ENCODE measurements at regions not wholly inside any gene's neighbourhood (a gene's known extent, or its start where the extent isn't known, plus 50 kb on each side); places are given as distances from the start of the nearest gene placed in this dataset.

DNA sequence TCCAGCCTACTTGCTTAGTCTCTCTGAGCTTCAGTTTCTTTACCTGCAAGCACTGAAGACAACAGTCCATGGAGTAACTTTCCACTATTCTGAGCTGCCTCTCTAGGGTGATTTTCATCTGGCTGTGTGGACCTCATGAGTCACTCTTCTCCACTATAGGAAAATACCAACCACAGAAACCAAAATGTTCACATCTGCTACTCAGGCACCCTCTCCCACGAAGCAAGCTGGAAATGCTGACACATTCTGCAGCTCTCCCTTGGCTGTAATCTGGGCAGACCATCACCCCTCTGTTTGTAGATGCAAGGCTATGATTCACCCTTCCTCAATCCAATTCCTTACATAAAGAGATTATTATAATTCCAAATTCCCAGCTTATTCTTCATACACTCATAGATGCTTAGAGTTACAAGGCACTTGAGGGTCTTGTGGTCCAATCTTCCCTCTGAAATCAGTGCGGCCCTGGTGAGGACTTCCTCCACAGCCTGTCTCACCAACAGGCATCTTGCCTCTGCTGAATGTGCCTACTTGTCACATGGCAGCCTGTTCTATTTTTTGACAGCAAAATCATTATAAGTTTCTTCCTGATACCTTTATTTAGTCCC, 97.0 kb upstream of the LNX1 start:
- TF ChIP-seq, protein P1, sequence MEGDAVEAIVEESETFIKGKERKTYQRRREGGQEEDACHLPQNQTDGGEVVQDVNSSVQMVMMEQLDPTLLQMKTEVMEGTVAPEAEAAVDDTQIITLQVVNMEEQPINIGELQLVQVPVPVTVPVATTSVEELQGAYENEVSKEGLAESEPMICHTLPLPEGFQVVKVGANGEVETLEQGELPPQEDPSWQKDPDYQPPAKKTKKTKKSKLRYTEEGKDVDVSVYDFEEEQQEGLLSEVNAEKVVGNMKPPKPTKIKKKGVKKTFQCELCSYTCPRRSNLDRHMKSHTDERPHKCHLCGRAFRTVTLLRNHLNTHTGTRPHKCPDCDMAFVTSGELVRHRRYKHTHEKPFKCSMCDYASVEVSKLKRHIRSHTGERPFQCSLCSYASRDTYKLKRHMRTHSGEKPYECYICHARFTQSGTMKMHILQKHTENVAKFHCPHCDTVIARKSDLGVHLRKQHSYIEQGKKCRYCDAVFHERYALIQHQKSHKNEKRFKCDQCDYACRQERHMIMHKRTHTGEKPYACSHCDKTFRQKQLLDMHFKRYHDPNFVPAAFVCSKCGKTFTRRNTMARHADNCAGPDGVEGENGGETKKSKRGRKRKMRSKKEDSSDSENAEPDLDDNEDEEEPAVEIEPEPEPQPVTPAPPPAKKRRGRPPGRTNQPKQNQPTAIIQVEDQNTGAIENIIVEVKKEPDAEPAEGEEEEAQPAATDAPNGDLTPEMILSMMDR (IDR thresholded peaks at IDR 0.05; ENCODE audit: partially characterized antibody, unreplicated experiment) = no peak
- no peak for DNase-seq
- no peaks in the 10 kb centered on the region for H3K4me1 Mint-ChIP-seq (ENCODE audit: low read depth, unreplicated experiment)

DNA sequence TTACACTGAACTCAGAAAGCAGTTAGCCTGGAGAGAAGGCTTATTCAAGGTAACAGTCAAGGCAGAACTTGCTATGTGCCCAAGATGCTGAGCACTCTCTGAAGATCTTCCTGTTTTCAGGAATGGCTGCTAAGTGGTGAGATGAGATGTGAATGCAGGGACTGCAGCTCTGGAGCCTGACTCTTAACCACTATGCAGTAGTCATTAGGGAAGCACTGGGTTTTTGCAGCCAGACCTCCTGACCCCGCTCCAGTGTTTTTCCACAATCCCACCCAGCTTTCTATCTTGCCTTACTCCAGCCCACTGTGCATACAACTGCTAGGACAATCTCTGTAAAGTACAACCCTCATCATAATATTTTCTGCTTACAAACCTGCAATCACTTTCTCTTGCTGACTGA, 95.2 kb upstream of the LNX1 start:
- TF ChIP-seq, protein P1 (IDR thresholded peaks at IDR 0.05; ENCODE audit: partially characterized antibody, unreplicated experiment) = no peak
- Mint-ChIP-seq H3K4me3 (ENCODE audit: unreplicated experiment) (no peak overlapping the region), H3K4me1 (ENCODE audit: low read depth, unreplicated experiment) (no peaks in the 10 kb centered on the region), H3K9me3 (ENCODE audit: unreplicated experiment) (peaks cover 1% of the 10 kb centered on the region), H3K27ac (ENCODE audit: unreplicated experiment) (no peak overlapping the region), H3K27me3 (ENCODE audit: unreplicated experiment) (no peaks in the 10 kb centered on the region), H3K36me3 (ENCODE audit: unreplicated experiment) (no peaks in the 10 kb centered on the region)
- DNase-seq = no peak

More for the DNA sequence above, 97.0 kb upstream of the LNX1 start:
- Mint-ChIP-seq H3K27me3 (ENCODE audit: unreplicated experiment) (no peaks in the 10 kb centered on the region), H3K9me3 (ENCODE audit: unreplicated experiment) (peaks cover 1% of the 10 kb centered on the region), H3K36me3 (ENCODE audit: unreplicated experiment) (no peaks in the 10 kb centered on the region), H3K27ac (ENCODE audit: unreplicated experiment) (no peak overlapping the region), H3K4me3 (ENCODE audit: unreplicated experiment) (no peak overlapping the region)

DNA sequence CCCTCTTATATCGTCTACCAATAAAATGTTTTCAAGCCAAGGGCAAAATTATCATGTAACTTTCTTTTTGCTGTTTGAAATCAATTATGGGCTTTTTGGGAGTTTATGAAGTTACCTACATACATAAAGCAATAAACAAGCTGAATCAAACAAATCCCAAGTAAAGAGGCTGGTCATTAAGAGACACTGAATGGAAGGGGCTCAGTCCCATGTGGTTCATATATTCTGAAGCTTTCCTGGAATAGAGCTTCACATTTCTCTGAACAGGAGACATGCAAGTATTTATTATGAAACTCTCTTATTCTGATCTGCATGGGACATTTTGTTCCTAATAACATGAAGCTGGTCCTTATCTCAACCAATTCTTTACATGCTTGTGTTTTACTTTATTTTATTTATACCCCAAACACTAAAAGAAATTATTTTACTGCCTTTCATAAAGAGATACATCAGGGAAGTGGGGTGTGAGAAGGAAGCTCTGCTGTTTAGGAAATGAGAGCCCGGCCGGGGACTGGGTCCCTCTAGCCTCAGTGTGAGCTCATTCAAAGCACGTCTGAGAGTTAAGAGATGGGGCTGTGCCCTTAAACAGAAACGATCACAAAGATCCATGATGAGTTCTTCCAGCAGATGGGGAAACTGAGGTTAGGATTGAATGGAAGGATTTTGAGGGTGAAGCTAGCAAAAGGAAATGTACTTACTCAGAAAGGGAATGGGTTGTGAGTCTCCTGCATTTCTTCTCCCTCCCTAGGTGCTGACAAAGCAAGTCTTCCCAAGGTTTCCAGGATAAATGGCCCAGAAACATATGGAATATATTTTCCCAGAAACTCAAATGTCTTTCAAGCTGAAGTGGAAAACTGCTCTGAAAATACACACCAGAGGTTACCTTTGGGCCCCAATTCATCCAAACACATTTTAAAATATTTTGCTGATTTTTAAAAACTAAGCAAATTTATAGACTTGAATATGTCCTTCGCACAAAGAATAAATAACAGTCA, 93.1 kb upstream of the LNX1 start:
- Mint-ChIP-seq H3K9me3 (ENCODE audit: unreplicated experiment) (peaks cover 1% of the 10 kb centered on the region), H3K4me3 (ENCODE audit: unreplicated experiment) (no peak overlapping the region), H3K4me1 (ENCODE audit: low read depth, unreplicated experiment) (no peaks in the 10 kb centered on the region), H3K27me3 (ENCODE audit: unreplicated experiment) (no peaks in the 10 kb centered on the region), H3K36me3 (ENCODE audit: unreplicated experiment) (no peaks in the 10 kb centered on the region), H3K27ac (ENCODE audit: unreplicated experiment) (no peak overlapping the region)
- DNase-seq = no peak
- TF ChIP-seq, protein P1 (IDR thresholded peaks at IDR 0.05; ENCODE audit: partially characterized antibody, unreplicated experiment) = no peak

DNA sequence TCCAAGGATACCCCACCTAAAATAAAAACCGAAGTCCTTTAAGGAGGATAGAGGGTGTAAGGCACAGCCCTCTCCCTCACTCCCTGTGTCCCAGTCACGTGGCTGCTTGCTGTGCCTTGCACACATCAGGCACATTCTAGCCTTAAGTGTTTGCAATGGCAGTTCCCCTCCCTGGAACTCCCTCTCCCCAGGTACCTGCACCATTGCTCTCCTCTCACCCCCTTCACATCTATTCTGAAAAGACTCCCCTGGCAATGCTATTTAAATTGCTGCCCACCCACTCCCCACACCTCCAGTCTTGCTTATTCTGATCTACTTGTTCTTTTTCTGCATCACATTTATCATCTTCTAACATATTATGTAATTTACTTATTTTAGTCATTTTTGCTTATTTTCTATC, 91.6 kb upstream of the LNX1 start:
- no peak for DNase-seq
- peaks cover 1% of the 10 kb centered on the region for H3K9me3 Mint-ChIP-seq (ENCODE audit: unreplicated experiment)
- no peaks in the 10 kb centered on the region for H3K27me3 Mint-ChIP-seq (ENCODE audit: unreplicated experiment)
- TF ChIP-seq, protein P1 (IDR thresholded peaks at IDR 0.05; ENCODE audit: partially characterized antibody, unreplicated experiment) = no peak
- H3K4me1 Mint-ChIP-seq (ENCODE audit: low read depth, unreplicated experiment) = no peaks in the 10 kb centered on the region
- no peak overlapping the region for H3K4me3 Mint-ChIP-seq (ENCODE audit: unreplicated experiment)
- H3K27ac Mint-ChIP-seq (ENCODE audit: unreplicated experiment) = no peak overlapping the region
- no peaks in the 10 kb centered on the region for H3K36me3 Mint-ChIP-seq (ENCODE audit: unreplicated experiment)

DNA sequence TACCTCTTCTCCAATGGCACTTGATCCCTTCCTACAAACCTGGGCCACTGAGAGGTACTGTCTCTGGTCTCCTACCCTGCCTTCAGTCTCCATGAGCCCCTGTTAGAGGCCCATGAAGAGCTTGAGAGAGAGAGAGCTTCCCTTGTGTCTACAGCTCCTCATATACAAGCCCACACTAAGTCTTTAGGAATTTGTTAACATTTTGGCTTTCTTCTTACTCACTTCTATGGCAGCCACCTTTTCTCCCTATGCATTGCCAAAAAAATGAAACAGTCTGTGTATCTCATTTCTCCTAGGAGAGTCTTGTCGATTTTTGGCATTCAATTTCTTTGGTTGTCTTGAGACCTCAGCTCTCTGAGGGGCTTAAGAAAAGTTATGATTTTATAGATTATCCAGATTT, 90.9 kb upstream of the LNX1 start:
- Mint-ChIP-seq H3K4me3 (ENCODE audit: unreplicated experiment) (no peak overlapping the region), H3K36me3 (ENCODE audit: unreplicated experiment) (no peaks in the 10 kb centered on the region), H3K27ac (ENCODE audit: unreplicated experiment) (no peak overlapping the region), H3K4me1 (ENCODE audit: low read depth, unreplicated experiment) (no peaks in the 10 kb centered on the region), H3K9me3 (ENCODE audit: unreplicated experiment) (no peaks in the 10 kb centered on the region), H3K27me3 (ENCODE audit: unreplicated experiment) (no peaks in the 10 kb centered on the region)
- TF ChIP-seq, protein P1 (IDR thresholded peaks at IDR 0.05; ENCODE audit: partially characterized antibody, unreplicated experiment) = no peak
- no peak for DNase-seq
